Breast epithelium (tissue), 4 donors: ENCODE measurements at regions not wholly inside any gene's neighbourhood (a gene's known extent, or its start where the extent isn't known, plus 50 kb on each side); places are given as distances from the start of the nearest gene placed in this dataset.

Source experiments
- DNase-seq, 2 donors: peaks; one replicate each; pipeline ENCODE4 v3.0.0-alpha.2; 2019; ENCODE audit warnings: low spot score in 2 of 2
- H3K27ac ChIP-seq, 2 donors: fragments of 200-600 bp; sonication (generic) in 1 of 2; one replicate each; pipeline ENCODE4 v1.5.1; 2016 to 2019; ENCODE audit warnings: mild to moderate bottlenecking in 1 of 2
- H3K27me3 ChIP-seq, 2 donors: fragments of 200-600 bp; sonication (generic) in 1 of 2; one replicate each; pipeline versions ENCODE4 v1.5.1 to v1.6.0; 2017 to 2019; ENCODE audit warnings: control low read depth in 1 of 2, mild to moderate bottlenecking in 1 of 2
- H3K36me3 ChIP-seq: fragments of 200-600 bp; one replicate; pipeline ENCODE4 v1.5.1; 2019
- H3K4me1 ChIP-seq, 2 donors: fragments of 200-600 bp; sonication (generic); one replicate each; pipeline ENCODE4 v1.5.1; 2016 to 2019; ENCODE audit warnings: control low read depth in 1 of 2
- H3K4me3 ChIP-seq, 3 donors: fragments of 200-600 bp; sonication (generic); 1 replicate in 2 of 3; 2 replicates in 1 of 3; pipeline ENCODE4 v1.5.1; 2016 to 2019; ENCODE audit warnings: mild to moderate bottlenecking in 3 of 3, moderate library complexity in 2 of 3
- H3K9me3 ChIP-seq, 2 donors: fragments of 200-600 bp; sonication (generic) in 1 of 2; one replicate each; pipeline ENCODE4 v1.5.1; 2016 to 2019; ENCODE audit warnings: control low read depth in 1 of 2
- CTCF ChIP-seq, 3 donors: fragments of 450-650 bp; IDR thresholded peaks; one replicate each; pipeline ENCODE4 v1.5.1; 2016 to 2017; ENCODE audit warnings: antibody characterized with exemption in 3 of 3, mild to moderate bottlenecking in 3 of 3, moderate library complexity in 3 of 3
- POLR2A ChIP-seq: fragments of 450-650 bp; IDR thresholded peaks from one replicate; pipeline ENCODE4 v1.6.1; 2016; ENCODE audit warnings: antibody characterized with exemption, mild to moderate bottlenecking, moderate library complexity
- POLR2AphosphoS5 ChIP-seq, 3 donors: sonication (generic); formaldehyde crosslinking; IDR thresholded peaks; one replicate each; pipeline ENCODE4 v1.6.1; 2017; ENCODE audit warnings: antibody characterized with exemption in 3 of 3
- intact Hi-C: fragments of 100-400 bp; cut with DNase I; formaldehyde crosslinking; loops from one replicate; pipeline ENCODE4 v1.15.1; 2023; ENCODE audit warnings: low total_unique reads

GRCh38 chr3:86865506-86865905, 125.4 kb downstream of the VGLL3 start:
- TF ChIP-seq CTCF (IDR thresholded peaks at IDR 0.05) (no peak), POLR2AphosphoS5 (IDR thresholded peaks at IDR 0.05) (no peak), POLR2A (no peak)
- no peaks in the 10 kb centered on the region for H3K27me3 ChIP-seq
- no peaks in the 10 kb centered on the region for H3K36me3 ChIP-seq
- H3K27ac ChIP-seq = no peak overlapping the region
- intact Hi-C loops = no loop called here
- no peak overlapping the region for H3K4me3 ChIP-seq
- no peaks in the 10 kb centered on the region for H3K4me1 ChIP-seq
- no peaks in the 10 kb centered on the region for H3K9me3 ChIP-seq
- DNase-seq = no peak

GRCh38 chr3:86856711-86857110, 134.2 kb downstream of the VGLL3 start:
- TF ChIP-seq POLR2AphosphoS5 (IDR thresholded peaks at IDR 0.05) (no peak), POLR2A (no peak), CTCF (IDR thresholded peaks at IDR 0.05) (no peak)
- intact Hi-C loops = no loop called here
- DNase-seq = no peak

GRCh38 chr3:86849991-86850390, 141.0 kb downstream of the VGLL3 start:
- peaks cover 0 to 12% of the 10 kb centered on the region in 2 donors for H3K9me3 ChIP-seq
- no peaks in the 10 kb centered on the region for H3K4me1 ChIP-seq
- no peak overlapping the region for H3K27ac ChIP-seq
- no peaks in the 10 kb centered on the region for H3K27me3 ChIP-seq
- no peaks in the 10 kb centered on the region for H3K36me3 ChIP-seq
- no peak for DNase-seq
- H3K4me3 ChIP-seq = no peak overlapping the region
- TF ChIP-seq POLR2AphosphoS5 (IDR thresholded peaks at IDR 0.05) (no peak), POLR2A (no peak), CTCF (IDR thresholded peaks at IDR 0.05) (no peak)
- intact Hi-C loops = no loop called here

More at GRCh38 chr3:86856711-86857110, 134.2 kb downstream of the VGLL3 start:
- no peaks in the 10 kb centered on the region for H3K9me3 ChIP-seq
- H3K4me1 ChIP-seq = no peaks in the 10 kb centered on the region
- H3K27ac ChIP-seq = no peak overlapping the region
- no peaks in the 10 kb centered on the region for H3K27me3 ChIP-seq
- no peak overlapping the region for H3K4me3 ChIP-seq
- H3K36me3 ChIP-seq = no peaks in the 10 kb centered on the region

- intact Hi-C loops = no loop called here
- Histone ChIP-seq H3K4me1 (no peaks in the 10 kb centered on the region), H3K36me3 (no peaks in the 10 kb centered on the region), H3K4me3 (no peak overlapping the region), H3K27ac (no peak overlapping the region), H3K27me3 (no peaks in the 10 kb centered on the region), H3K9me3 (peaks cover 0 to 6% of the 10 kb centered on the region in 2 donors)
- TF ChIP-seq POLR2A = no peak
- no peak for TF ChIP-seq CTCF (IDR thresholded peaks at IDR 0.05)
- no peak for TF ChIP-seq POLR2AphosphoS5 (IDR thresholded peaks at IDR 0.05)
- no peak for DNase-seq
Observed at GRCh38 chr3:86845726-86846125, 145.2 kb downstream of the VGLL3 start.

- no peaks in the 10 kb centered on the region for H3K9me3 ChIP-seq
- intact Hi-C loops = no loop called here
- H3K4me1 ChIP-seq = no peaks in the 10 kb centered on the region
- no peaks in the 10 kb centered on the region for H3K27me3 ChIP-seq
- H3K4me3 ChIP-seq = no peak overlapping the region
- H3K36me3 ChIP-seq = no peaks in the 10 kb centered on the region
- no peak overlapping the region for H3K27ac ChIP-seq
- TF ChIP-seq POLR2AphosphoS5 (IDR thresholded peaks at IDR 0.05) (no peak), CTCF (IDR thresholded peaks at IDR 0.05) (no peak)
- DNase-seq = no peak
Observed at GRCh38 chr3:86838927-86839326, 152.0 kb downstream of the VGLL3 start.
